T47D (cell line): ENCODE measurements at regions not wholly inside any gene's neighbourhood (a gene's known extent, or its start where the extent isn't known, plus 50 kb on each side); places are given as distances from the start of the nearest gene placed in this dataset.

Experiments
- DNase-seq, 2 experiments: peaks; one replicate each; pipeline versions ENCODE4 v3.0.0 to v3.0.0-alpha.2; 2011 to 2012; ENCODE audit warnings: low read depth in 1 of 2, low spot score in 1 of 2
- JUND ChIP-seq: IDR thresholded peaks from 2 replicates; pipeline ENCODE4 v1.6.1; 2012; ENCODE audit warnings: low read depth
- in situ Hi-C: cut with HindIII; loops from 2 replicates; pipeline ENCODE4 v1.10.0; 2016; ENCODE audit warnings: low sequenced_read_pairs, low pct_unique_long_range_greater_than_20kb

GRCh38 chr13:104920091-104920490 is 1615.4 kb downstream of the EFNB2 start:
- DNase-seq = no peak
- TF ChIP-seq JUND = no peak
- in situ Hi-C loops = no loop called here

- in situ Hi-C loops = no loop called here
- no peak for TF ChIP-seq JUND
- DNase-seq = no peak
Measured at GRCh38 chr13:104900191-104900817, 1635.2 kb downstream of the EFNB2 start.

- no peak for TF ChIP-seq JUND
- no peak for DNase-seq
- in situ Hi-C loops = no loop called here
Measured at GRCh38 chr13:104898484-104898883, 1637.0 kb downstream of the EFNB2 start.

GRCh38 chr13:104895521-104895920 is 1639.9 kb downstream of the EFNB2 start:
- in situ Hi-C loops = no loop called here
- TF ChIP-seq JUND = no peak
- no peak for DNase-seq

- no peak for DNase-seq
- TF ChIP-seq JUND = no peak
- in situ Hi-C loops = no loop called here
Measured at GRCh38 chr13:104875038-104875754, 1660.3 kb downstream of the EFNB2 start.

GRCh38 chr13:104872153-104872552 is 1663.3 kb downstream of the EFNB2 start:
- no peak for TF ChIP-seq JUND
- no peak for DNase-seq
- in situ Hi-C loops = no loop called here

GRCh38 chr13:104871456-104871855 is 1664.0 kb downstream of the EFNB2 start:
- in situ Hi-C loops = no loop called here
- DNase-seq = no peak
- TF ChIP-seq JUND = no peak

GRCh38 chr13:104869501-104869900 is 1666.0 kb downstream of the EFNB2 start:
- TF ChIP-seq JUND = no peak
- in situ Hi-C loops = no loop called here
- no peak for DNase-seq

GRCh38 chr13:104868806-104869205 is 1666.7 kb downstream of the EFNB2 start:
- DNase-seq = no peak
- in situ Hi-C loops = no loop called here
- no peak for TF ChIP-seq JUND

GRCh38 chr13:104855581-104855980 is 1679.9 kb downstream of the EFNB2 start:
- no peak for DNase-seq
- in situ Hi-C loops = no loop called here
- TF ChIP-seq JUND = no peak

- no peak for TF ChIP-seq JUND
- DNase-seq = no peak
- in situ Hi-C loops = no loop called here
Measured at GRCh38 chr13:104854698-104855097, 1680.8 kb downstream of the EFNB2 start.

- no peak for DNase-seq
- in situ Hi-C loops = no loop called here
- no peak for TF ChIP-seq JUND
Measured at GRCh38 chr13:104854007-104854406, 1681.5 kb downstream of the EFNB2 start.

GRCh38 chr13:104847922-104848321 is 1687.5 kb downstream of the EFNB2 start:
- TF ChIP-seq JUND = no peak
- in situ Hi-C loops = no loop called here
- DNase-seq = no peak
